Thoracic aorta (tissue), 2 donors: ENCODE measurements at regions not wholly inside any gene's neighbourhood (a gene's known extent, or its start where the extent isn't known, plus 50 kb on each side); places are given as distances from the start of the nearest gene placed in this dataset.

Source experiments
- ATAC-seq: fragments of 150-250 bp; one replicate; pipeline ENCODE4 v1.8.0; 2017; ENCODE audit warnings: low read depth; ENCODE audit not compliant: insufficient number of reproducible peaks, low FRiP score
- DNase-seq: peaks from one replicate; pipeline ENCODE4 v3.0.0-alpha.2; 2020; ENCODE audit warnings: low spot score
- H3K27ac ChIP-seq, 2 donors: fragments of 200-600 bp; sonication (generic); 1 replicate in 1 of 2; 2 replicates in 1 of 2; pipeline ENCODE4 v1.5.1; 2016; ENCODE audit warnings: mild to moderate bottlenecking in 2 of 2, moderate library complexity in 2 of 2
- H3K27me3 ChIP-seq: fragments of 200-600 bp; sonication (generic); replicated peaks from 2 replicates; pipeline ENCODE4 v1.6.0; 2016; ENCODE audit warnings: mild to moderate bottlenecking; ENCODE audit not compliant: insufficient read depth
- H3K36me3 ChIP-seq: fragments of 200-600 bp; sonication (generic); one replicate; pipeline ENCODE4 v1.5.1; 2016
- H3K4me1 ChIP-seq, 2 donors: fragments of 200-600 bp; sonication (generic); 1 replicate in 1 of 2; 2 replicates in 1 of 2; pipeline versions ENCODE4 v1.5.1 to v1.6.0; 2016; ENCODE audit warnings: low read depth in 2 of 2, mild to moderate bottlenecking in 1 of 2; ENCODE audit not compliant: control insufficient read depth in 1 of 2
- H3K4me3 ChIP-seq: fragments of 200-600 bp; sonication (generic); 2 replicates; pipeline ENCODE4 v1.5.1; 2016; ENCODE audit warnings: mild to moderate bottlenecking
- H3K9me3 ChIP-seq: fragments of 200-600 bp; sonication (generic); 2 replicates; pipeline ENCODE4 v1.5.1; 2016
- CTCF ChIP-seq: fragments of 200-600 bp; sonication (generic); IDR thresholded peaks from one replicate; pipeline ENCODE4 v1.5.1; 2019; ENCODE audit warnings: antibody characterized with exemption

GRCh38 chr6:147867433-147868226, 359.1 kb downstream of the SAMD5 start:
- ATAC-seq = no peak

DNA sequence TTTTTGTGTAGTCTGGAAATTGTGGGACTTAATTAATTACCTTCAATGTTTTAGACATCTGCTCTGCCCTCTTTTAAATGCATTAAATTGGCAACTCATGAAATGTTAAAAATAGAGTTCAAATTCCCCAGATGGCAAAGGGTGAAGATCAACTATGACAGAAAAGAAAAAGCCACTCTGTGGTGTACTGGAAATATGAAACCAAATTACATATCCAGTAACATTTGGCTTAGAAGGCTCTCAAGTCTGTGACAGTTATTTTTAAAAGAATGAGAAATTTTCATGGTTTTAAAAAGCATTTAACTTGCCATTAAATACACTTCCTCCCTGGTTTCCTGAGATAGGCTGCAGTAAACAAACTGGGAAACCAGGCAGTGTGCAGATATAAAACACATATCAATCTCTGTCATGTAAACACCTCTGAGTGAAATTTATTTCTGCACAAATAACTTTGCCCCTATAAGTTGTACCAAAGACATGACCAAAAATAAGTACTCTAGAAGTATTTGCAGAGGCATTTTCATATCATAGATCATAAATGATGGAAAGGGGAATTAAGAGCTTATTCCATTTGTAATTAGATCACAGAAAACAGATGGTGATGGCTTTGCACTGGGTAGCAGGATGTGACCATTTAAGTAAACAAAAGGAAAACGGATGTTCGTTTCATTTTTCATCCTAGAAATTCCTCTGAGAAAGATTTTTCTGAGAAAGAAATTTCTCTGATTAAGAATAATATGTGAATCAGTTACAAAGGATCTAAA, 360.1 kb downstream of the SAMD5 start:
- Histone ChIP-seq H3K27me3 (no peaks in the 10 kb centered on the region), H3K4me1 (peaks cover 3 to 15% of the 10 kb centered on the region in 2 donors), H3K27ac (no peak overlapping the region), H3K36me3 (no peaks in the 10 kb centered on the region), H3K4me3 (no peak overlapping the region), H3K9me3 (no peaks in the 10 kb centered on the region)
- no peak for DNase-seq
- no peak for ATAC-seq
- no peak for TF ChIP-seq CTCF

More at GRCh38 chr6:147867433-147868226, 359.1 kb downstream of the SAMD5 start:
- Histone ChIP-seq H3K9me3 (no peaks in the 10 kb centered on the region), H3K27ac (no peak overlapping the region), H3K36me3 (no peaks in the 10 kb centered on the region), H3K27me3 (no peaks in the 10 kb centered on the region), H3K4me3 (no peak overlapping the region), H3K4me1 (peaks cover 3 to 15% of the 10 kb centered on the region in 2 donors)
- no peak for TF ChIP-seq CTCF
- DNase-seq = no peak

DNA sequence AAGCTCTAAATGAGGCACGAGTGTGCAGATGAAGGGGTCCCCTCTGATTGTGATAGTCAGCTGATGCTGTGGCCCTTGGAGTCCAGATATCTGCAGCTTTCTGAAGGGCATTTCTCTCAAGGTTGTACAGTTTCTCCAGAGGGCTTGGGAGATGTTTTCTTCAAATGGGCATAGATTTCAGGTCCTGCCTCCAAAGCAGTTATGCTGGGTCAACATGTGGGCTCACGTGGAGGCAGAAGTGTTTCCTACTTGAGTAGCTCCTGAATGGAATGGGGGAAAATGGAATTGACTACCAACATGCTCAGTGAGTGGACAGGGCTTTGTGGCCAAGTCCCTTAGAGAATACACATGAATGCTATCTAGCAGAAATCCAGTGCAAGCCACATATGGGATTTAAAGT, 360.7 kb downstream of the SAMD5 start:
- DNase-seq (no peak), ATAC-seq (no peak)
- Histone ChIP-seq H3K4me3 (no peak overlapping the region), H3K4me1 (peaks cover 3 to 15% of the 10 kb centered on the region in 2 donors), H3K36me3 (no peaks in the 10 kb centered on the region), H3K27me3 (no peaks in the 10 kb centered on the region), H3K9me3 (no peaks in the 10 kb centered on the region), H3K27ac (no peak overlapping the region)
- TF ChIP-seq CTCF = no peak

GRCh38 chr6:147869869-147870268, 361.4 kb downstream of the SAMD5 start:
- no peak for ATAC-seq
- no peaks in the 10 kb centered on the region for H3K9me3 ChIP-seq

More at GRCh38 chr6:147869869-147870268, 361.4 kb downstream of the SAMD5 start:
- Histone ChIP-seq H3K4me3 (no peak overlapping the region), H3K27me3 (no peaks in the 10 kb centered on the region), H3K36me3 (no peaks in the 10 kb centered on the region), H3K27ac (no peak overlapping the region), H3K4me1 (peaks cover 3 to 15% of the 10 kb centered on the region in 2 donors)
- TF ChIP-seq CTCF = no peak
- DNase-seq = no peak
